ENCODE measurements at regions not wholly inside any gene's neighbourhood (a gene's known extent, or its start where the extent isn't known, plus 50 kb on each side); places are given as distances from the start of the nearest gene placed in this dataset.

DNA sequence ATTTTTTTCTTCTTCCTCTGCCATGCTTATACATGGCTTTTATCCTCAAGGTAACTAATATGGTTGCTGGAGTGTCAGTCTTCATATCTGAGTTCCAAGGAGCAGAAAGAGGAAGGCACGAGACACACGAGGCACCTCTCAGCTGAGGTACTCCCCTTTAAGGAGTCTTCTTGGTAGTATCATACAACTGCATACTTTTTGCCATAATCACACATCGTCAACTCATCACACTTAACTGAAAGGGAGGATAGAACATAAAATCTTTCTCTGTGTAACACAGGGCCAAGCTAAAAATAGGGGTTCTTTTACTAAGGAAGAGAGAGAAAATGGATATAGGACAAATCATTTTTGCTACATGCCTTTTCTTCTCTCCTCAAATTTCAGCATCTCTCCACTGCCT is 104.2 kb downstream of the OXSM start:
- Histone ChIP-seq H3K4me1 (ENCODE audit: control insufficient read depth, extremely low read depth, insufficient read depth, low read length) (no peaks in the 10 kb centered on the region), H3K9me3 (ENCODE audit: control insufficient read depth, low read depth, low read length) (no peaks in the 10 kb centered on the region), H3K79me2 (ENCODE audit: control insufficient read depth, insufficient read depth, low read length) (no peaks in the 10 kb centered on the region), H3K36me3 (ENCODE audit: control insufficient read depth in 2 of 2, extremely low read depth in 1 of 2, insufficient read depth in 2 of 2, low read length in 2 of 2) (no peaks in the 10 kb centered on the region), H3K4me2 (ENCODE audit: control insufficient read depth, extremely low read depth, insufficient read depth, low read depth, low read length) (no peak overlapping the region), H3K9ac (ENCODE audit: control insufficient read depth, extremely low read depth, insufficient read depth, low read length) (no peak overlapping the region), H3K4me3 (ENCODE audit: control insufficient read depth in 2 of 3, extremely low read depth in 1 of 3, insufficient read depth in 2 of 3, low read depth in 1 of 3, low read length in 3 of 3) (no peak overlapping the region), H3K27me3 (ENCODE audit: control insufficient read depth, extremely low read depth, insufficient read depth, low read length) (no peaks in the 10 kb centered on the region), H3K9me1 (ENCODE audit: control insufficient read depth, extremely low read depth, insufficient read depth, low read length) (no peaks in the 10 kb centered on the region), H3K27ac (ENCODE audit: control insufficient read depth, insufficient read depth, low read length) (no peak overlapping the region), H4K20me1 (ENCODE audit: control insufficient read depth, extremely low read depth, insufficient read depth, low read length) (no peaks in the 10 kb centered on the region), H2AFZ (ENCODE audit: control insufficient read depth, low read length) (no peak overlapping the region)
- DNase-seq (ENCODE audit: low read depth, low spot score), result no peak
- FAIRE-seq, result no peak
- dilution Hi-C loops (cut with MboI; ENCODE audit: extremely low pct_ligation_motif_present, low sequenced_read_pairs), result no loop called here
- no peak for TF ChIP-seq EZH2 (IDR thresholded peaks at IDR 0.05; ENCODE audit: low read length)
- TF ChIP-seq, protein P1, sequence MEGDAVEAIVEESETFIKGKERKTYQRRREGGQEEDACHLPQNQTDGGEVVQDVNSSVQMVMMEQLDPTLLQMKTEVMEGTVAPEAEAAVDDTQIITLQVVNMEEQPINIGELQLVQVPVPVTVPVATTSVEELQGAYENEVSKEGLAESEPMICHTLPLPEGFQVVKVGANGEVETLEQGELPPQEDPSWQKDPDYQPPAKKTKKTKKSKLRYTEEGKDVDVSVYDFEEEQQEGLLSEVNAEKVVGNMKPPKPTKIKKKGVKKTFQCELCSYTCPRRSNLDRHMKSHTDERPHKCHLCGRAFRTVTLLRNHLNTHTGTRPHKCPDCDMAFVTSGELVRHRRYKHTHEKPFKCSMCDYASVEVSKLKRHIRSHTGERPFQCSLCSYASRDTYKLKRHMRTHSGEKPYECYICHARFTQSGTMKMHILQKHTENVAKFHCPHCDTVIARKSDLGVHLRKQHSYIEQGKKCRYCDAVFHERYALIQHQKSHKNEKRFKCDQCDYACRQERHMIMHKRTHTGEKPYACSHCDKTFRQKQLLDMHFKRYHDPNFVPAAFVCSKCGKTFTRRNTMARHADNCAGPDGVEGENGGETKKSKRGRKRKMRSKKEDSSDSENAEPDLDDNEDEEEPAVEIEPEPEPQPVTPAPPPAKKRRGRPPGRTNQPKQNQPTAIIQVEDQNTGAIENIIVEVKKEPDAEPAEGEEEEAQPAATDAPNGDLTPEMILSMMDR (optimal IDR thresholded peaks at IDR 0.05 in 1 of 3, IDR thresholded peaks at IDR 0.05 in 1 of 3, conservative IDR thresholded peaks at IDR 0.05 in 1 of 3; ENCODE audit: extremely low read depth in 1 of 3, insufficient read depth in 2 of 3, low read length in 3 of 3), result no peak

DNA sequence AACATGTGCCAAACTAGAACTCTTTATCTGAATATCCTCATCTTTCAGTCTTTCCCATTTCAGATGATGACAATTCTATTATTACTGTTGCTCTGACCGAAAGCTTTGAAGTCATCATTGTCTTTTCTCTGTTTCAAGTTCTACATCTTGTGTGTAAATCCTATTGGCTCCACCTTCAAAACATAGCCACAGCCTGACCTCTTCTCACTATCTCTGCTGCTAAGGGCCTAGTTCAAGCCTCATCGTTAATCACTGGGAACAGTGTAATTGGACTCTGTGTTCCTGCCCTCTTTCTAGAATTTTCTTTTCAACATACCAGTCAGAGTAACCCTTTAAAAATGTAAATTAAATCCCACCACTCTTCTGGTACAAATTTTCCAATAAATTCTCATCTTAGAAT is 105.1 kb downstream of the OXSM start:
- Histone ChIP-seq H3K79me2 (ENCODE audit: control insufficient read depth, insufficient read depth, low read length) (no peaks in the 10 kb centered on the region), H4K20me1 (ENCODE audit: control insufficient read depth, extremely low read depth, insufficient read depth, low read length) (no peaks in the 10 kb centered on the region), H2AFZ (ENCODE audit: control insufficient read depth, low read length) (no peak overlapping the region), H3K9me3 (ENCODE audit: control insufficient read depth, low read depth, low read length) (no peaks in the 10 kb centered on the region), H3K4me1 (ENCODE audit: control insufficient read depth, extremely low read depth, insufficient read depth, low read length) (no peaks in the 10 kb centered on the region), H3K9ac (ENCODE audit: control insufficient read depth, extremely low read depth, insufficient read depth, low read length) (no peak overlapping the region), H3K27ac (ENCODE audit: control insufficient read depth, insufficient read depth, low read length) (no peak overlapping the region), H3K4me3 (ENCODE audit: control insufficient read depth in 2 of 3, extremely low read depth in 1 of 3, insufficient read depth in 2 of 3, low read depth in 1 of 3, low read length in 3 of 3) (no peak overlapping the region), H3K9me1 (ENCODE audit: control insufficient read depth, extremely low read depth, insufficient read depth, low read length) (no peaks in the 10 kb centered on the region), H3K4me2 (ENCODE audit: control insufficient read depth, extremely low read depth, insufficient read depth, low read depth, low read length) (no peak overlapping the region), H3K27me3 (ENCODE audit: control insufficient read depth, extremely low read depth, insufficient read depth, low read length) (no peaks in the 10 kb centered on the region), H3K36me3 (ENCODE audit: control insufficient read depth in 2 of 2, extremely low read depth in 1 of 2, insufficient read depth in 2 of 2, low read length in 2 of 2) (no peaks in the 10 kb centered on the region)
- TF ChIP-seq, protein P1 (optimal IDR thresholded peaks at IDR 0.05 in 1 of 3, IDR thresholded peaks at IDR 0.05 in 1 of 3, conservative IDR thresholded peaks at IDR 0.05 in 1 of 3; ENCODE audit: extremely low read depth in 1 of 3, insufficient read depth in 2 of 3, low read length in 3 of 3), result no peak
- TF ChIP-seq EZH2 (IDR thresholded peaks at IDR 0.05; ENCODE audit: low read length), result no peak
- dilution Hi-C loops (cut with MboI; ENCODE audit: extremely low pct_ligation_motif_present, low sequenced_read_pairs), result no loop called here
- DNase-seq (ENCODE audit: low read depth, low spot score), result no peak
- no peak for FAIRE-seq

Data from keratinocyte (primary cell).